Spleen (tissue), 7 donors: ENCODE measurements at regions not wholly inside any gene's neighbourhood (a gene's known extent, or its start where the extent isn't known, plus 50 kb on each side); places are given as distances from the start of the nearest gene placed in this dataset.

Source experiments
- CTCF ChIP-seq, 11 experiments: fragments of 200-600 bp in 7 of 11; fragments of 450-650 bp in 4 of 11; sonication (generic) in 4 of 11; IDR thresholded peaks in 8 of 11; conservative IDR thresholded peaks in 3 of 11; 1 replicate in 7 of 11; 2 replicates in 4 of 11; pipeline versions ENCODE4 v1.4.0 to v1.8.0; 2016 to 2021; ENCODE audit warnings: antibody characterized with exemption in 11 of 11, inconsistent platforms in 4 of 11, mild to moderate bottlenecking in 1 of 11
- POLR2A ChIP-seq, 3 donors: fragments of 450-650 bp; IDR thresholded peaks; one replicate each; pipeline ENCODE4 v1.5.1; 2017; ENCODE audit warnings: antibody characterized with exemption in 3 of 3, mild to moderate bottlenecking in 1 of 3
- POLR2AphosphoS5 ChIP-seq, 3 donors: sonication (generic); formaldehyde crosslinking; IDR thresholded peaks; one replicate each; pipeline ENCODE4 v1.5.1; 2017; ENCODE audit warnings: antibody characterized with exemption in 3 of 3
- donor health status: DM: no; HTN: no; CAD: no; lungs with moderate emphysema.
- donor health status: DM: no; HTN: no; CAD: no.
- donor health status: DM: no; HTN: no; CAD: no.

DNA sequence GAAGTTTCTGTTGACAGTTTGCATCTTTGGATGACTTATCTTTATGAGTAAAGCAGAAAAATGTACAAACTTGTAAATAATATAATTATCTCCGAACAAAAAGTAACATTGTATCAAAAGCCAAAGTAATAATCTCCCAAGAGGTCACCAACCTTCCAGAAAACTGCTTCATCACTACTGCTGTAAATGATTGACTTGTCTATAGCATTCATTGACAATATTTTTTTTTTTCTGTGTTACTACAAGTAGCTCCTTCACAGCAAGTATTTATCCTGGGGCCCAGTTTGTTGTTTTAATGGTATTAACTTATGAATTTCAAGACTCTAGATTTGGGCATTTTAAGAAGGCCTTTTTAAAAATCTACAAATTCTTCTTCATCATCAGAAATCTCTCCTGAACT is 242.4 kb downstream of the KLF12 start:
- no peak for TF ChIP-seq CTCF (IDR thresholded peaks at IDR 0.05 in 8 of 11, conservative IDR thresholded peaks at IDR 0.05 in 3 of 11)
- TF ChIP-seq POLR2A (IDR thresholded peaks at IDR 0.05): no peak
- TF ChIP-seq POLR2AphosphoS5 (IDR thresholded peaks at IDR 0.05): no peak
